SJCRH30 (cell line): ENCODE measurements at regions not wholly inside any gene's neighbourhood (a gene's known extent, or its start where the extent isn't known, plus 50 kb on each side); places are given as distances from the start of the nearest gene placed in this dataset.
"Not testable (repeated sequence)": the region's sequence is repeated elsewhere in the genome, so short reads cannot be mapped to it uniquely, and the experiment has no call there.

Experiments
- DNase-seq, 2 experiments: peaks; one replicate each; pipeline ENCODE4 v3.0.0-alpha.2; 2015 to 2020
- H3K27ac ChIP-seq: fragments of 250-450 bp; sonication (Bioruptor Pico); 2 replicates; pipeline ENCODE4 v1.5.1; 2020; ENCODE audit warnings: mild to moderate bottlenecking, moderate library complexity
- H3K27me3 ChIP-seq: fragments of 250-450 bp; sonication (Bioruptor Pico); 2 replicates; pipeline ENCODE4 v1.5.1; 2020; ENCODE audit warnings: mild to moderate bottlenecking, moderate library complexity
- H3K36me3 ChIP-seq: fragments of 250-450 bp; sonication (Bioruptor Pico); 2 replicates; pipeline ENCODE4 v1.5.1; 2020; ENCODE audit warnings: mild to moderate bottlenecking, moderate library complexity
- H3K4me1 ChIP-seq: fragments of 250-450 bp; sonication (Bioruptor Pico); 2 replicates; pipeline ENCODE4 v1.5.1; 2020; ENCODE audit warnings: mild to moderate bottlenecking, moderate library complexity
- H3K4me3 ChIP-seq: fragments of 250-450 bp; sonication (Bioruptor Pico); 2 replicates; pipeline ENCODE4 v1.5.1; 2020; ENCODE audit warnings: mild to moderate bottlenecking, moderate library complexity
- H3K9me3 ChIP-seq: fragments of 250-450 bp; sonication (Bioruptor Pico); replicated peaks from 2 replicates; pipeline ENCODE4 v1.5.1; 2020; ENCODE audit warnings: mild to moderate bottlenecking, moderate library complexity

- DNase-seq, result no peak
- Histone ChIP-seq H3K4me3 (no peak overlapping the region), H3K27ac (no peak overlapping the region), H3K36me3 (no peaks in the 10 kb centered on the region), H3K9me3 (no peaks in the 10 kb centered on the region), H3K4me1 (no peaks in the 10 kb centered on the region), H3K27me3 (no peaks in the 10 kb centered on the region)
Measured at GRCh38 chrX:109782994-109783700, 50.1 kb upstream of the ACSL4 start.

GRCh38 chrX:109783701-109784079 is 50.6 kb upstream of the ACSL4 start:
- no peak overlapping the region for H3K4me3 ChIP-seq
- no peak for DNase-seq
- no peak overlapping the region for H3K27ac ChIP-seq
- H3K4me1 ChIP-seq, result no peaks in the 10 kb centered on the region
- H3K9me3 ChIP-seq, result no peaks in the 10 kb centered on the region
- H3K36me3 ChIP-seq, result no peaks in the 10 kb centered on the region
- no peaks in the 10 kb centered on the region for H3K27me3 ChIP-seq

- Histone ChIP-seq H3K27me3 (no peaks in the 10 kb centered on the region), H3K36me3 (no peaks in the 10 kb centered on the region), H3K27ac (no peak overlapping the region), H3K9me3 (no peaks in the 10 kb centered on the region), H3K4me1 (no peaks in the 10 kb centered on the region), H3K4me3 (no peak overlapping the region)
- no peak for DNase-seq
Measured at GRCh38 chrX:109785053-109785452, 52.0 kb upstream of the ACSL4 start.

- not testable (repeated sequence) for H3K27ac ChIP-seq, H3K4me3 ChIP-seq, H3K27me3 ChIP-seq, DNase-seq, H3K4me1 ChIP-seq, H3K36me3 ChIP-seq, H3K9me3 ChIP-seq
Measured at GRCh38 chrX:109790511-109790910, 57.5 kb upstream of the ACSL4 start.

GRCh38 chrX:109793191-109793590 is 60.1 kb upstream of the ACSL4 start:
- Histone ChIP-seq H3K4me1 (no peaks in the 10 kb centered on the region), H3K27me3 (no peaks in the 10 kb centered on the region), H3K4me3 (no peak overlapping the region), H3K27ac (no peak overlapping the region), H3K9me3 (no peaks in the 10 kb centered on the region), H3K36me3 (no peaks in the 10 kb centered on the region)
- DNase-seq, result no peak

- no peaks in the 10 kb centered on the region for H3K9me3 ChIP-seq
- H3K27ac ChIP-seq, result no peak overlapping the region
- H3K36me3 ChIP-seq, result no peaks in the 10 kb centered on the region
- no peak for DNase-seq
- H3K4me3 ChIP-seq, result no peak overlapping the region
- no peaks in the 10 kb centered on the region for H3K4me1 ChIP-seq
- H3K27me3 ChIP-seq, result no peaks in the 10 kb centered on the region
Measured at GRCh38 chrX:109795682-109796081, 62.6 kb upstream of the ACSL4 start.

GRCh38 chrX:109797311-109797975 is 64.4 kb upstream of the ACSL4 start:
- Histone ChIP-seq H3K9me3 (no peaks in the 10 kb centered on the region), H3K27ac (no peak overlapping the region), H3K36me3 (no peaks in the 10 kb centered on the region), H3K4me3 (no peak overlapping the region), H3K4me1 (no peaks in the 10 kb centered on the region), H3K27me3 (no peaks in the 10 kb centered on the region)
- DNase-seq, result no peak

- H3K36me3 ChIP-seq, result no peaks in the 10 kb centered on the region
- no peak overlapping the region for H3K27ac ChIP-seq
- H3K4me1 ChIP-seq, result no peaks in the 10 kb centered on the region
- no peaks in the 10 kb centered on the region for H3K9me3 ChIP-seq
- no peaks in the 10 kb centered on the region for H3K27me3 ChIP-seq
- no peak overlapping the region for H3K4me3 ChIP-seq
- no peak for DNase-seq
Measured at GRCh38 chrX:109812236-109812635, 79.2 kb upstream of the ACSL4 start.

- Histone ChIP-seq H3K27me3 (no peaks in the 10 kb centered on the region), H3K4me3 (no peak overlapping the region), H3K27ac (no peak overlapping the region), H3K4me1 (no peaks in the 10 kb centered on the region), H3K36me3 (no peaks in the 10 kb centered on the region), H3K9me3 (no peaks in the 10 kb centered on the region)
- DNase-seq, result no peak
Measured at GRCh38 chrX:109813236-109813635, 80.2 kb upstream of the ACSL4 start.

GRCh38 chrX:109818976-109819375 is 85.9 kb upstream of the ACSL4 start:
- H3K27ac ChIP-seq, result no peak overlapping the region
- H3K9me3 ChIP-seq, result no peaks in the 10 kb centered on the region
- no peak overlapping the region for H3K4me3 ChIP-seq
- DNase-seq, result no peak
- H3K4me1 ChIP-seq, result no peaks in the 10 kb centered on the region
- H3K36me3 ChIP-seq, result no peaks in the 10 kb centered on the region
- H3K27me3 ChIP-seq, result no peaks in the 10 kb centered on the region

GRCh38 chrX:109822861-109823260 is 89.8 kb upstream of the ACSL4 start:
- peak in 1 of 2 experiments; percentile 5 for DNase-seq
- Histone ChIP-seq H3K27ac (no peak overlapping the region), H3K9me3 (no peaks in the 10 kb centered on the region), H3K36me3 (no peaks in the 10 kb centered on the region), H3K4me1 (no peaks in the 10 kb centered on the region; the same call in 1 of the 2 replicates), H3K4me3 (no peak overlapping the region), H3K27me3 (no peaks in the 10 kb centered on the region)

- Histone ChIP-seq H3K36me3 (no peaks in the 10 kb centered on the region), H3K27me3 (no peaks in the 10 kb centered on the region), H3K9me3 (no peaks in the 10 kb centered on the region), H3K4me3 (no peak overlapping the region), H3K27ac (no peak overlapping the region), H3K4me1 (no peaks in the 10 kb centered on the region; the same call in 1 of the 2 replicates)
- peak; percentile 30 to 35 for DNase-seq
Measured at GRCh38 chrX:109826954-109827708, 94.1 kb upstream of the ACSL4 start.

- DNase-seq, result no peak
- Histone ChIP-seq H3K9me3 (no peaks in the 10 kb centered on the region), H3K27ac (no peak overlapping the region), H3K4me1 (no peaks in the 10 kb centered on the region; the same call in 1 of the 2 replicates), H3K27me3 (no peaks in the 10 kb centered on the region), H3K36me3 (no peaks in the 10 kb centered on the region), H3K4me3 (no peak overlapping the region)
Measured at GRCh38 chrX:109827772-109828171, 94.7 kb upstream of the ACSL4 start.

GRCh38 chrX:109830157-109830703 is 97.2 kb upstream of the ACSL4 start:
- H3K36me3 ChIP-seq, result no peaks in the 10 kb centered on the region
- H3K4me1 ChIP-seq, result no peaks in the 10 kb centered on the region; the same call in 1 of the 2 replicates
- no peak for DNase-seq
- H3K27me3 ChIP-seq, result no peaks in the 10 kb centered on the region
- no peak overlapping the region for H3K4me3 ChIP-seq
- no peaks in the 10 kb centered on the region for H3K9me3 ChIP-seq
- no peak overlapping the region for H3K27ac ChIP-seq

- no peaks in the 10 kb centered on the region; the same call in 1 of the 2 replicates for H3K4me1 ChIP-seq
- no peak overlapping the region for H3K27ac ChIP-seq
- no peaks in the 10 kb centered on the region for H3K9me3 ChIP-seq
- no peaks in the 10 kb centered on the region for H3K36me3 ChIP-seq
- no peaks in the 10 kb centered on the region for H3K27me3 ChIP-seq
- H3K4me3 ChIP-seq, result no peak overlapping the region
- DNase-seq, result no peak
Measured at GRCh38 chrX:109830704-109831206, 97.7 kb upstream of the ACSL4 start.
